Gastrocnemius medialis (tissue), 4 donors: ENCODE measurements at regions not wholly inside any gene's neighbourhood (a gene's known extent, or its start where the extent isn't known, plus 50 kb on each side); places are given as distances from the start of the nearest gene placed in this dataset.

Experiments
- POLR2A ChIP-seq, 2 donors: fragments of 450-650 bp; IDR thresholded peaks; one replicate each; pipeline ENCODE4 v1.6.1; 2017; ENCODE audit warnings: antibody characterized with exemption in 2 of 2, mild to moderate bottlenecking in 2 of 2, moderate library complexity in 2 of 2
- TF ChIP-seq, protein P1 (sequence below), 5 experiments: fragments of 450-650 bp in 3 of 5; fragments of 200-600 bp in 2 of 5; sonication (generic) in 2 of 5; IDR thresholded peaks in 4 of 5; conservative IDR thresholded peaks in 1 of 5; 1 replicate in 4 of 5; 2 replicates in 1 of 5; pipeline ENCODE4 v1.5.1; 2016 to 2019; ENCODE audit warnings: antibody characterized with exemption in 5 of 5, mild to moderate bottlenecking in 3 of 5, moderate library complexity in 3 of 5

DNA sequence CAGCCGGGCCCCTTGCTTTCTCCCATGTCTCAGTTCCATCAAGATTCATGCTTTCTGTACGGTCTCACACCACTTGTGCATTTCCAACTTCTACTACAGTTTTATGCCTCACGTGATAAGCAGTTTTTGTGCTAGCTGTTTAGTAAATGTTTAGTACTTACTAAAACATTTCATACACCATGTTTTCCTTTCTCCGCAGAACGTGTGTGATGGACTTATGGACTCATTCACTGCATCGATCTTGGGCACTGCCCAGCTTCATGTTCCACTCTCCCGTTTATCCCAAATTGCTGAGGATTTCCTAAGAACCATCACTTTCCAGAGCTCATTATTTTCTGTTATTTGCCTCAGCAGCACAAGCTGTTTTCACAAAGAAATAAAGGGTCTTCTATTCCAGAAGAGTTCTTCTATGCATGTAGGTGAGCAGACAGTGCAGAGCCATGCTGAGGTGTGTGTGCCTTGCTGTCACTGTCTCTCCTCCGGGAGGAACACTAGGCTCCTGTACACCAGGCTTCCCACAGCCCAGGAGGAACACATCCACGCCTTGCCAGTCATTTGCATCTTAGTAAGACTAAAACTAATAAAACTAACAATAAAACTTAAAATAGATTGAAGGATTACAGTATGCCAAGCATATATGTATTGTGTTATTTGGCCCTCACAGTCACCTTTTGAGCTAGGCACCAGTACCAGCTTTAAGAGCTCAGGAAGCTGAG is 90.3 kb upstream of the EEA1 start:
- no peak for TF ChIP-seq POLR2A (IDR thresholded peaks at IDR 0.05)
- TF ChIP-seq, protein P1, sequence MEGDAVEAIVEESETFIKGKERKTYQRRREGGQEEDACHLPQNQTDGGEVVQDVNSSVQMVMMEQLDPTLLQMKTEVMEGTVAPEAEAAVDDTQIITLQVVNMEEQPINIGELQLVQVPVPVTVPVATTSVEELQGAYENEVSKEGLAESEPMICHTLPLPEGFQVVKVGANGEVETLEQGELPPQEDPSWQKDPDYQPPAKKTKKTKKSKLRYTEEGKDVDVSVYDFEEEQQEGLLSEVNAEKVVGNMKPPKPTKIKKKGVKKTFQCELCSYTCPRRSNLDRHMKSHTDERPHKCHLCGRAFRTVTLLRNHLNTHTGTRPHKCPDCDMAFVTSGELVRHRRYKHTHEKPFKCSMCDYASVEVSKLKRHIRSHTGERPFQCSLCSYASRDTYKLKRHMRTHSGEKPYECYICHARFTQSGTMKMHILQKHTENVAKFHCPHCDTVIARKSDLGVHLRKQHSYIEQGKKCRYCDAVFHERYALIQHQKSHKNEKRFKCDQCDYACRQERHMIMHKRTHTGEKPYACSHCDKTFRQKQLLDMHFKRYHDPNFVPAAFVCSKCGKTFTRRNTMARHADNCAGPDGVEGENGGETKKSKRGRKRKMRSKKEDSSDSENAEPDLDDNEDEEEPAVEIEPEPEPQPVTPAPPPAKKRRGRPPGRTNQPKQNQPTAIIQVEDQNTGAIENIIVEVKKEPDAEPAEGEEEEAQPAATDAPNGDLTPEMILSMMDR (IDR thresholded peaks at IDR 0.05 in 4 of 5, conservative IDR thresholded peaks at IDR 0.05 in 1 of 5) = no peak
